ENCODE measurements at regions not wholly inside any gene's neighbourhood (a gene's known extent, or its start where the extent isn't known, plus 50 kb on each side); places are given as distances from the start of the nearest gene placed in this dataset.

- no peak for TF ChIP-seq EZH2 (IDR thresholded peaks at IDR 0.05; ENCODE audit: low read length)
- no peak for TF ChIP-seq CTCF (optimal IDR thresholded peaks at IDR 0.05 in 1 of 3, IDR thresholded peaks at IDR 0.05 in 1 of 3, conservative IDR thresholded peaks at IDR 0.05 in 1 of 3; ENCODE audit: extremely low read depth in 1 of 3, insufficient read depth in 2 of 3, low read length in 3 of 3)
Observed at GRCh38 chr5:8613078-8613685, 744.2 kb downstream of the MTRR start.

Measured in keratinocyte (primary cell).